ENCODE measurements at regions not wholly inside any gene's neighbourhood (a gene's known extent, or its start where the extent isn't known, plus 50 kb on each side); places are given as distances from the start of the nearest gene placed in this dataset.

DNA sequence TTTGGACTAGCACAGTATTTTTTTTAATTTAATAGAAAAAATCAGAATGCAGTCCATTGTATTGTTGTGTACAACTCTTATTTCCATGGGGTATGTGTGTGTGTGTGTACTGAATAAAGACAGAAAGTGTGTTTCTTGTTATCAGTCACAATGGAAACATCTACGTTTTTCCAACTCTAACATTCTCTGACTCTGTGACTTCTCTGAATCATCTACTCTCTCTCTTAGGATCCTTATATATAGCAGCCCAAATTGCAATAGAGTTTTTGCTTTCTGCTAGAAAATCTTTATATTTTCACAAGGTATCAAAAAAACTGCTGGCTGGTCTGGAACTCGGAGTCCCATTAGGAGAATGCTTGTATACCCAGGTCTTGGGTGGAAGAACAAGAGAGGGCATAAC lies 138.9 kb upstream of the ARID2 start:
- no peak for DNase-seq

DNA sequence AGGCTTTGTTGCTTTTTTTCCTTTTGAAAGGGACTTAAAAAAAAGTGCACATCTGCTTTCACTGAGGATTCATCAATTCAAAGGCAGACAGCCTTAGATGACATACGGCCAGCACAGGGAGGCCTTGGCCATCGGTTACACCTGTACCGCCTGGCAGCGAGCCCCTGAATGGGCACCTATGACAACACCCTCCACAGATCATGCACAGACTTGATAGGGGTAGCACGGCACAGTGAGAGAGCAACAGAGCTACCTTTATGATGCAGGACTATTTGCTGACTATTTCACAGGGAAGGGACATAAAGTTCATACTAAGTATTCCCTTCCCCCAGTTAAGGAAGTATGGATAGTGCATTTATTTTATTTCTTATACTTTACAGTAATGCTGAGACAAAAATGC lies 137.9 kb upstream of the ARID2 start:
- DNase-seq: no peak

GRCh38 chr12:45596366-45596765 lies 133.1 kb upstream of the ARID2 start:
- no peak for DNase-seq

DNA sequence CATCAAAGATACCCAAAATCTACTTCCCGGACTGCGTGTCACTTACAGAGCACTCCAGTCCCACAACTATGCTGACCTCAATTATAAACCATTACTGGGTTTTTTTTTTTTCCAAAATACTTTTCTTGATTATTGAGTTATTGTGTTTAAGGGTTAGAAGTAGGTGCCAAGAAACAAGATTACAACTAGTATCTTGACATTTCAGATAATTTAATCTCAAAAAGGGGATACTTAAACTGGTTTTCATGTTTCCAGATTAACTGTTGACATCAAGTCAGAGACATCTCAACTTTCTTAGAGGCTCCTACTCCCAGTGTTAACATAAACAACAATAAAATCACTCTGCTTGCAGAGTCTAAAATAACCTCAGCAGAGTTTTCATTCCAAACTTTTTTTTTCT lies 131.2 kb upstream of the ARID2 start:
- DNase-seq: no peak

DNA sequence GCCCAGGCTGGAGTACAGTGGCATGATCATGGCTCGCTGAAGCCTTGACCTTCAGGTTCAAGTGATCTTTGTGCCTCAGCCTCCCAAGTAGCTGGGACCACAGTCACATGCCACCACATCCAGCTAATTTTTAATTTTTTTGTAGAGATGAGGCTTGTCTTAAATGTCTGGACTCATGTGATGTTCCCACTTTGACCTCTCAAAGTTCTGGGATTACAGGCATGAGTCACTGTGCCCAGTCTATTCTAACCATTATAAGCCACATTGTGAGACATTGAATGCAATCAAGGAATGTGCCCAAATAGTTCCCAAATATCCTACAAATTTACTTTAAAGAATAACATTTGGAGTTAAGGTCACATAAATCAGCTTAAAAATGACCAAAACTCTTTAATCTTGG lies 130.7 kb upstream of the ARID2 start:
- no peak for DNase-seq

GRCh38 chr12:45599196-45599595 lies 130.3 kb upstream of the ARID2 start:
- DNase-seq: no peak

- DNase-seq: no peak
These were observed 128.1 kb upstream of the ARID2 start for GRCh38 chr12:45601390-45601789.

DNA sequence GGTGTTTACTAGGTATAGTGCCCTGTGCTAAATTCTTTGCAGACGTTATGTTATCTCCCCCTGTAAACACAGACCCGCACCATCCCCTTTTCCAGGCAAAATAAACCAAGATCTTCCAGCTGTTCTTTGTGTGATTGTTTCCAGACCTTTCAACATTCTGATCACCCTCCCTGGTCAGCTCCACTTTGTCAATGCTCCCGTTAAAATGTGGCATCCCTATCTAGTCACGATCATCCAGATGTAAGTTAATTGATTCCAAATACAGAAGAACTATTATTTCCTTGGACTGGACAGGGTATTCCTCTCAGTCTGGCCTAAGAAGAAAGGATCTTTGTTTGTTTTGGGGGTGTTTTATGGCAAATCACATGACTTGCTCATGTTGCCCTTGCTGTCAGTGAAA lies 127.6 kb upstream of the ARID2 start:
- no peak for DNase-seq

GRCh38 chr12:45605624-45606023 lies 123.9 kb upstream of the ARID2 start:
- DNase-seq: no peak

DNA sequence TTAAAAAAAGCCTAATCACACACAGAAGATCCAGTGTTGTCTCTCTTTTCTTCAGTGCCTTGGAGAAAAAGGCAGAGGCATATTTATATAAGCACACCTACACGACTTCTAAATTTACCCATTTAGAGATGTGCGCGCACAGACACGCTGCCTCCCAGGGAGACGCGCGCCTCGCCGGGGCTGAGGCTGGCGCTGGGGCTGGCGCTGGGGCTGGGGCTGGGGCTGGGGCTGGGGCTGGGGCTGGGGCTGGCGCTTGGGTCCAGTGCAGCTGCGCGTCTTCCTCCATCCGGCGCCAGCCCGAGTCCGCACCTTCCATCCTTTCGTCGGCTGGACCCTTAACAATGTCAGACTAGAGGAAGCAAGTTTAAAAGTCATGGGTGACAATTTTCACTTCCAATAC lies 118.4 kb upstream of the ARID2 start:
- DNase-seq: no peak

- DNase-seq: no peak
These were observed 118.0 kb upstream of the ARID2 start for GRCh38 chr12:45611495-45611894.

DNA sequence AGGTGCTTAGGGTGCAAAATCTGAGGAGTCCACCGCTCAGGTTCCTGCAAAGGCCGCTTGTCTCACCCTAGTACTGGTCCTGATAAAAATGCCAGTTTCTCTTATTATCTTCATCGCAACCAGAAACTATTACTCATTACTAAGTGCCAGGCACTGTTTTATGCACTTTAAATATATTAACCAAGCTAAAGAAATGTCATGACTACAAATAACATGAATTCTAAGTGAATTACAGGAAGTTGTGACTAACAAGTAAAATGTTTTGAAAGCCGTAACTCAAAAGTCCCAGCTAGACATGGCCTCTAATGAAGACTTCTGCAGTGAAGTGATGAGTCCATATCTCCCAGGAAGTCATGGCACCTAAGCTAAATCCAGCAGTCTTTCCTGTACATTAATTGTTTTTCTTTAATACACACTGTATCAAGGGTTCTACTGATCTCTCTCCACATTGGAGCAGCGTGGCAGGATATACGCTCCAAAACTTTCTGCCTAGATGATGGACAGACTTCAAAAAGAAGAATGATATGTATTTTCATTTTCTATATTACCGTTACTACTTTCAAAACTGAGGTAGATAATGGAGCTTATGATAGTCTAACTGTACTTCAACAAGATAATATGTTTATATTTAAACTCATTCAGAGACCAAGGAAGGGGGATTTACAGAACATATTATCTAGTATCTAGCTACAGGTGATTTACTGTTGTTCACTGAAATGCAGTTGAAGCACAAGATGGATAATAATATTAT lies 117.3 kb upstream of the ARID2 start:
- no peak for DNase-seq

DNA sequence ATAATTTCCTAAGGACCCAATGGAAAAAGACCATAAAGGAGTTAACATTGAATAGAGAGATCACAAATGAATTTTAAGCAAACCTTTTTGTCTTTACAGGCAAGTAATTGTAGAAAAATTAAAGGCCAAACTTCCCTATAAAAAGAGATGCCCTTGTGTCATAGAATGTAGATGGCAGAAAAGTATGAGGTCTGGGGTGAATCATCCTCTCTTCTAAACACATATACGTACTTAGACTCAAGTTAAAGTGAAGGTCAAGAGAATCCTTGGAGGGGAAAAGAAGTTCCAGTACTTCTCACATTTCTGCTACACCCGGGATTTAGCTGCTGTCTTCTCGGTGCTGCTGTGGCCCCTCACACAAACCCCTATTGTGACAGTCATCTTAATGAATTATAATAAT lies 116.2 kb upstream of the ARID2 start:
- no peak for DNase-seq

DNA sequence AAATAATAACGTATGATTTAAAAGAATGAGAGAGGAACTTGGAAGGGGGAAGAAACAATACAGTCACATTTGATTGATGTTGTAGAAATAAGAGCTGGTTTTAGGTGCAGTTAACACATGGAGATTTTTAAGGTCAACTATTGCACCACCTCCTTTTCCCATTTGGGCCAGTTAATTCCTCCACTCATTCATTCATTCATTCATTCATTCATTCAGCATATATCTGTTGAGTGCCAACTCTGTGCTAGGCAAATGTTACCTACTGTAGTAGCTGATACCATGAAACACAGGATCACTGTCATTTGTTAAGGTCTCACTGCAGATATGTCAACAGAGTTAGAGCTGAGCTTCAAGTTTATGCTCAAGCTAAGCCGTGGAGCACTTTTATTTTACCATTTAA lies 115.7 kb upstream of the ARID2 start:
- no peak for DNase-seq

DNA sequence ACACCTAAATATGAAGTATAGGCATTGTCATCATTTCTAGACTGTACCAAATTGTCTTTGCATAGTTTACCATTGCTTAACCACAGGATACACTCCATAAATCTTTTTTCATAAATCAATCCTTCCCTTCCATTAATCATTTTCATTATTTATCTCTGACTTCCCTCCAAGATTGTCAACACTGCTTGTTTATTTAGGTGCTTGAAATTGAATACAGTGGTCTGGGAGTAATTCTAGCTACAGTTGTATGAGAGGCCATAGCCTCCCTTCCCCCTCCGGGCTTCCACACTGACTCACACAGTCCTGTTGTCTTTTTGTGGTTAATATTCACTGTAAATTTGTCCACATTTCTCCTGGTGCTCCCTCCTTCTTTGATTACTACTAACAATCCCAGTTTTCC lies 114.2 kb upstream of the ARID2 start:
- DNase-seq: no peak

- DNase-seq: no peak
These were observed 109.8 kb upstream of the ARID2 start for GRCh38 chr12:45619736-45620135.

DNA sequence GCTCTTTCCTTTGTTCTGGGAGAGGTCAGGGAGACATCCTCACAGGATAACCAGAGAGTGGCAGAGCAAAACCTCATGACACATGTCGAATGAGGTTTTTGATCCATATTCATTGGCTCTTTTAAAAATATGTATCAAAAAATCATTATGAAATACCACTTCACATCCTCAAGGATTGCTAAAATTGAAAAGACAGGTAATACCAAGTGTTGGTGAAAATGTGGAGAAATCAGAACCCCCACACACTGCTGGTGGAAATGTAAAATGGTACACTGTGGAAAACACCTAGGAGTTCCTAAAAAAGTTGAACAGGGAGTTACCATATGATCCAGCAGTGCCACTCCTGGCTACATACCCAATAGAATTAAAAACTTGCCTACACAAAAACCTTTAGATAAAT lies 107.8 kb upstream of the ARID2 start:
- DNase-seq: no peak

GRCh38 chr12:45622210-45622937 lies 107.1 kb upstream of the ARID2 start:
- DNase-seq: no peak

- DNase-seq: no peak
These were observed 106.3 kb upstream of the ARID2 start for GRCh38 chr12:45623221-45623620.

DNA sequence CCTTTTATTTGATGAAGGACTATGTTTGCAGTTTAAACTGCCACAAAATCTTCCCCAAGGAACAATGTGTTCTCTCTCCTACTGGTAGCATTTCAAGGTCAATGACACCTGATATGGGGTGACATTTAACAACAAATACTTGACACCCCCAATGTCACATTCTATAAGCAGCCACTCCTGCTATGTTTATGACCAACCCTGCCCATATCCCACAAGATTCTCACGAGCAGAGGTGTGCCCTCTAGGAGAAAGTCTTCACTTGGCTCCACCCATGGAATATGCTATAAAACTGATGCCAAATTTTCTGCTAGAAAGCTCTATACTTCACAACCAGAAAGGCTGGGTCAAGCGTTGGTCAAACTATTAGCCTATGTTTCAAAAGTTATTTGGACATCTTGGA lies 105.6 kb upstream of the ARID2 start:
- DNase-seq: no peak

DNA sequence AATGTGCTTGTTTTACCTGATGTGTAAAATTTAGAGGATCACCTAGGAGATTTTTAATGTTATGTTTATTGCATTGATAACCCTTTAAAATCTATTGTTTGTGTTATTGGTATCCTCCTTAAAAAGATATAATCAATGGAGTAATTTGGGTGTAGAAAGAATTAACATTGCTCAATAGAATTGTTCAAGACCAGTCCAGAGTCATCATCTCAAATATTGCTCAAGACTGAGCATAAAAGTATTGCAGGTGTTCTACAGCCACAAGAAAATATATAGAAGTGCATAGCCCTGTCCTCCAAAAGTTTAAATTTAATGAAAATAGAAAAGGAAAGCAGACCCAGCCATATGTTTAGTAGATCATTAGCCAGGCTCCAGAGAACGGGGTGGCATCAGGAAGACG lies 102.5 kb upstream of the ARID2 start:
- DNase-seq: no peak

DNA sequence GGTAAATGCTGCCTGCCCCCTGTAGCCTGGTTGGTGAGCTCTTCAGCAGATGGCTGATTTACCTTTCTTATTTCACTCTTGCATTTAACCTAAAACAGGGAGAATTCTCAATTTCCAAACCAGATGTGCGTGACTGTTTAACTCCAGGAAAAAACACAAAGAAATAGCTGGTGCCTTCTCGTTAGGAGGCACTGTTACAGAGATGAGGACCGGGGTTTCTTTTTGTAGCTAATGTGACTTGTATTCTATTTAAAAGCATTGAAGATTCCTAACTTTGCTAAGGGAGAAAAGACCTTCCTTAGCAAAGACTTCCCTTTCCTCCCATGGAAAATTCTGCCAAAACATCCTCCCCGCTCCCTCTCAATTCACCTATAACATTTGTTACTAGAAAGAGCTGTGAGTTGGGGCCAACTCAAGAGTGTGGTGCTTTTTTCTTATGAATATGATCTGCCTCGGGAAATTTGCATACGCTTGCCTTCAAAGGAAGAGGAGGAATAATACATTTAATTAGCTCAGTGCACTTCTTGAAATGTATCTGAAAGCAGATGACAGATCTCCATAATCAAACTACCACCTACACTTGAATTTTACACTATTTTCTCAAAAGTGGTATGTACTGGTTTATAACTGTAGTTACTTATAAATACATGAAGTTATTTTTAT lies 102.0 kb upstream of the ARID2 start:
- no peak for DNase-seq

DNA sequence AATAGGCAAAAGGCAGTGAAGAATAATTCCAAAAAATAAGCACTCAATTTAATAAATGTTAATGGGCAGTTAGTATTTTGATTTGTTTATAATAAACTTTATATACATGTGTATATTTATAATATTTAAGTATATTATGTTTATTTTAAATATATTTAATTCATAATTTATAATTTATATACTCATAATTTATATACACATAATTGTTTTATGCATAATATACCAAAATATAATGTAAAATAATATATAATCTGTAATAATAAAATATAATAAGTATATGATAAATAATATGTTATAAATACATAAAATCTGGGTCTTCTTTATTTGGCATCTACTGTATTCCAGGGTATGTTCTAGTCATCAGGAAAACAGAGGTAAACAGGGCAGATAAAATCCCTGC lies 100.2 kb upstream of the ARID2 start:
- no peak for DNase-seq

- DNase-seq: no peak
These were observed 95.8 kb upstream of the ARID2 start for GRCh38 chr12:45633733-45634132.
